HTR-8/SVneo (cell line): ENCODE measurements at regions not wholly inside any gene's neighbourhood (a gene's known extent, or its start where the extent isn't known, plus 50 kb on each side); places are given as distances from the start of the nearest gene placed in this dataset.
"Not testable (repeated sequence)": the region's sequence is repeated elsewhere in the genome, so short reads cannot be mapped to it uniquely, and the experiment has no call there.

ENCODE experiments used
- DNase-seq: peaks from one replicate; pipeline ENCODE4 v3.0.0; 2011; ENCODE audit warnings: low spot score, mixed read lengths; ENCODE audit not compliant: insufficient read length
- FAIRE-seq: peaks from 2 replicates; lab custom pipeline; 2011; peaks lifted over from hg19 to GRCh38; lab: Jason Lieb, UNC

- FAIRE-seq (no peak), DNase-seq (no peak)
Observed at GRCh38 chr11:90606721-90607120, 383.9 kb upstream of the CHORDC1 start.

GRCh38 chr11:90601261-90601660, 378.4 kb upstream of the CHORDC1 start:
- DNase-seq (no peak), FAIRE-seq (no peak)

- FAIRE-seq = no peak
Observed at GRCh38 chr11:90594658-90595057, 371.8 kb upstream of the CHORDC1 start.

GRCh38 chr11:90593099-90593498, 370.2 kb upstream of the CHORDC1 start:
- no peak for DNase-seq
- no peak for FAIRE-seq

More at GRCh38 chr11:90594658-90595057, 371.8 kb upstream of the CHORDC1 start:
- no peak for DNase-seq

- FAIRE-seq = no peak
- no peak for DNase-seq
Observed at GRCh38 chr11:90590286-90590685, 367.4 kb upstream of the CHORDC1 start.

- DNase-seq = no peak
- no peak for FAIRE-seq
Observed at GRCh38 chr11:90589735-90590134, 366.9 kb upstream of the CHORDC1 start.

- no peak for DNase-seq
- FAIRE-seq = no peak
Observed at GRCh38 chr11:90587896-90588295, 365.0 kb upstream of the CHORDC1 start.

GRCh38 chr11:90585491-90585890, 362.6 kb upstream of the CHORDC1 start:
- no peak for DNase-seq
- FAIRE-seq = no peak

- not testable (repeated sequence) for DNase-seq, FAIRE-seq
Observed at GRCh38 chr11:90582999-90583398, 360.1 kb upstream of the CHORDC1 start.

GRCh38 chr11:90564531-90564930, 341.7 kb upstream of the CHORDC1 start:
- FAIRE-seq (no peak), DNase-seq (no peak)

GRCh38 chr11:90558328-90558865, 335.5 kb upstream of the CHORDC1 start:
- DNase-seq (no peak), FAIRE-seq (no peak)

GRCh38 chr11:90556606-90557005, 333.8 kb upstream of the CHORDC1 start:
- FAIRE-seq = no peak
- DNase-seq = no peak

- DNase-seq (no peak), FAIRE-seq (no peak)
Observed at GRCh38 chr11:90556026-90556425, 333.2 kb upstream of the CHORDC1 start.

GRCh38 chr11:90555477-90555876, 332.6 kb upstream of the CHORDC1 start:
- DNase-seq (no peak), FAIRE-seq (no peak)

- no peak for FAIRE-seq
- DNase-seq = no peak
Observed at GRCh38 chr11:90542092-90542491, 319.2 kb upstream of the CHORDC1 start.

- FAIRE-seq (no peak), DNase-seq (no peak)
Observed at GRCh38 chr11:90536301-90536700, 313.5 kb upstream of the CHORDC1 start.

- DNase-seq (no peak), FAIRE-seq (no peak)
Observed at GRCh38 chr11:90532125-90532524, 309.3 kb upstream of the CHORDC1 start.

- no peak for DNase-seq
- FAIRE-seq = no peak
Observed at GRCh38 chr11:90531001-90531400, 308.2 kb upstream of the CHORDC1 start.

- FAIRE-seq = no peak
Observed at GRCh38 chr11:90525962-90526361, 303.1 kb upstream of the CHORDC1 start.

GRCh38 chr11:90512846-90513245, 290.0 kb upstream of the CHORDC1 start:
- DNase-seq = no peak
- no peak for FAIRE-seq

More at GRCh38 chr11:90525962-90526361, 303.1 kb upstream of the CHORDC1 start:
- DNase-seq = no peak

- DNase-seq = no peak
- no peak for FAIRE-seq
Observed at GRCh38 chr11:90510839-90511238, 288.0 kb upstream of the CHORDC1 start.

GRCh38 chr11:90500922-90501568, 278.2 kb upstream of the CHORDC1 start:
- no peak for DNase-seq
- FAIRE-seq = no peak
